Chondrocyte (in vitro differentiated cells): ENCODE measurements at regions not wholly inside any gene's neighbourhood (a gene's known extent, or its start where the extent isn't known, plus 50 kb on each side); places are given as distances from the start of the nearest gene placed in this dataset.

ENCODE experiments used
- DNase-seq: peaks from one replicate; pipeline ENCODE4 v3.0.0; 2021; ENCODE audit warnings: mixed read lengths, low spot score
- H3K27ac Mint-ChIP-seq: one replicate; pipeline ENCODE4 v1.8.0; 2021; ENCODE audit warnings: mild to moderate bottlenecking, moderate library complexity, mixed read lengths; ENCODE audit not compliant: unreplicated experiment
- H3K27me3 Mint-ChIP-seq: 2 replicates; pipeline ENCODE4 v1.8.0; 2021; ENCODE audit warnings: low read depth, mixed read lengths
- H3K36me3 Mint-ChIP-seq: 2 replicates; pipeline ENCODE4 v1.8.0; 2021; ENCODE audit warnings: low read depth, mixed read lengths
- H3K4me1 Mint-ChIP-seq: 2 replicates; pipeline ENCODE4 v1.8.0; 2021; ENCODE audit warnings: low read depth, mild to moderate bottlenecking, mixed read lengths
- H3K4me3 Mint-ChIP-seq: one replicate; pipeline ENCODE4 v1.8.0; 2021; ENCODE audit warnings: mild to moderate bottlenecking, moderate library complexity, mixed read lengths; ENCODE audit not compliant: unreplicated experiment
- H3K9me3 Mint-ChIP-seq: 2 replicates; pipeline ENCODE4 v1.8.0; 2021; ENCODE audit warnings: low read depth, mixed read lengths
- TF ChIP-seq, protein P1 (sequence below): fragments of 200-600 bp; sonication (generic); IDR thresholded peaks from 2 replicates; pipeline ENCODE4 v1.5.0; 2021; ENCODE audit warnings: antibody characterized with exemption, mild to moderate bottlenecking, moderate library complexity

DNA sequence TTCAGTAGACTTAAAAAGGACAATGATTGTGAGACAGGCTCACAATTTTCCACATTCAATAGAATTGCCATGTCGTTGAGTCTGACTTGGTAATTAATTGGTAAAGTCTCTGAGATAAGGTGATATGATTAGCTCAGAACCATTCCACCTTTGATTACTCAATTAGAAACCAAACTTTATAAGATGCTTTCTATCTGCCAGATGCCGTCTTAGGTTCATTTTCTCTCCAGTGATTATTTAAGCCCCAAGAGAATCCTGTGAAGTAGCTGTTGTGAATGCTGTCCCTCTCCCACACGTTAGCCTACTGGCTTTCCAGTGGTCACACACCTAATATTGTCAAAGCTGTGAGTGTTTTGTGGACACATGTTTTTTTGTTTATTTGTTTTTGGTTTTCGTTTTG lies 528.9 kb upstream of the ZNF462 start:
- Mint-ChIP-seq H3K9me3 (peaks cover 10% of the 10 kb centered on the region), H3K27me3 (no peaks in the 10 kb centered on the region), H3K4me3 (no peak overlapping the region), H3K36me3 (peaks cover 2% of the 10 kb centered on the region), H3K4me1 (no peaks in the 10 kb centered on the region), H3K27ac (no peak overlapping the region)
- TF ChIP-seq, protein P1, sequence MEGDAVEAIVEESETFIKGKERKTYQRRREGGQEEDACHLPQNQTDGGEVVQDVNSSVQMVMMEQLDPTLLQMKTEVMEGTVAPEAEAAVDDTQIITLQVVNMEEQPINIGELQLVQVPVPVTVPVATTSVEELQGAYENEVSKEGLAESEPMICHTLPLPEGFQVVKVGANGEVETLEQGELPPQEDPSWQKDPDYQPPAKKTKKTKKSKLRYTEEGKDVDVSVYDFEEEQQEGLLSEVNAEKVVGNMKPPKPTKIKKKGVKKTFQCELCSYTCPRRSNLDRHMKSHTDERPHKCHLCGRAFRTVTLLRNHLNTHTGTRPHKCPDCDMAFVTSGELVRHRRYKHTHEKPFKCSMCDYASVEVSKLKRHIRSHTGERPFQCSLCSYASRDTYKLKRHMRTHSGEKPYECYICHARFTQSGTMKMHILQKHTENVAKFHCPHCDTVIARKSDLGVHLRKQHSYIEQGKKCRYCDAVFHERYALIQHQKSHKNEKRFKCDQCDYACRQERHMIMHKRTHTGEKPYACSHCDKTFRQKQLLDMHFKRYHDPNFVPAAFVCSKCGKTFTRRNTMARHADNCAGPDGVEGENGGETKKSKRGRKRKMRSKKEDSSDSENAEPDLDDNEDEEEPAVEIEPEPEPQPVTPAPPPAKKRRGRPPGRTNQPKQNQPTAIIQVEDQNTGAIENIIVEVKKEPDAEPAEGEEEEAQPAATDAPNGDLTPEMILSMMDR, result no peak
- DNase-seq, result no peak

DNA sequence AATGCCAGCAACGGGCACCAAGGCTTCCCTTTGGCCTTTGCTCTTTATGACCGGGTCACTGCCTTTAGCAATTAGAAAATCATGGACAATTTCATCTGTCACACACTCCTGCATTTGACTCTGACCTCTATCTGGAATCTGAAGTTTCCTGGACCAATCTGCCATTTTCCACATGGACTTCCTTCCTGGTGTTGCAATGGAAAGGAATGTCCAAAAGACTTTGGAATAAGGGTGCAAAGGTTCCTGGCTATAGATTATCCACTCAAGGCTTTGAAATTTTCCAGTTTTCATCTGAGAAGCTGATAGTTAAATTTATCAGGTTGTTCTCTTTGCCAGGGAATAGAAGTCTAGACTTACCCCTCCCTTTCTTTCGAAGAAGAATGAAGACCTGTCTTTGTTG lies 523.1 kb upstream of the ZNF462 start:
- peaks cover 2% of the 10 kb centered on the region for H3K36me3 Mint-ChIP-seq
- TF ChIP-seq, protein P1, result no peak
- H3K4me1 Mint-ChIP-seq, result no peaks in the 10 kb centered on the region
- no peak overlapping the region for H3K27ac Mint-ChIP-seq
- no peak overlapping the region for H3K4me3 Mint-ChIP-seq
- peaks cover 13% of the 10 kb centered on the region for H3K9me3 Mint-ChIP-seq
- no peaks in the 10 kb centered on the region for H3K27me3 Mint-ChIP-seq
- DNase-seq, result no peak

DNA sequence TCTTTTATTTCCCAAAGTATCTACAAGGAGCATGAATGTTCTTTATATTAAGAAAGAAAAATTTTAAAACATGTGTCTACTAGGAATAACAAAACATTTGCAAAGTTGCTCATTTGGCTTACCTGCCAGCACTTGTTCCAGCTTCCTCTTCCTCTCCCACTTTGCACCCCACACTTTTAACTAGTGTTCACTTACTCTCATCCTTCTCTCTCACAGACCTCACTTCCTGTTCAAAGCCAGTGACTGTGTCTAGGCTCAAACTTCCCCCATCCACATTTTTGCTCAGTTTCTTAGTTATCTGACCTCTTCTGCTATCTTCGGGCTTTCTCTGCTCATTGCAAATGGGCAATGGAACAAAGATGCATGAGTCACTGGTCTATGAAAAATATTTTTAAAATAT lies 512.2 kb upstream of the ZNF462 start:
- H3K9me3 Mint-ChIP-seq, result peaks cover 7% of the 10 kb centered on the region
- TF ChIP-seq, protein P1, result no peak
- no peak overlapping the region for H3K27ac Mint-ChIP-seq
- no peaks in the 10 kb centered on the region for H3K36me3 Mint-ChIP-seq
- H3K4me1 Mint-ChIP-seq, result no peaks in the 10 kb centered on the region
- no peak overlapping the region for H3K4me3 Mint-ChIP-seq
- H3K27me3 Mint-ChIP-seq, result no peaks in the 10 kb centered on the region
- no peak for DNase-seq

DNA sequence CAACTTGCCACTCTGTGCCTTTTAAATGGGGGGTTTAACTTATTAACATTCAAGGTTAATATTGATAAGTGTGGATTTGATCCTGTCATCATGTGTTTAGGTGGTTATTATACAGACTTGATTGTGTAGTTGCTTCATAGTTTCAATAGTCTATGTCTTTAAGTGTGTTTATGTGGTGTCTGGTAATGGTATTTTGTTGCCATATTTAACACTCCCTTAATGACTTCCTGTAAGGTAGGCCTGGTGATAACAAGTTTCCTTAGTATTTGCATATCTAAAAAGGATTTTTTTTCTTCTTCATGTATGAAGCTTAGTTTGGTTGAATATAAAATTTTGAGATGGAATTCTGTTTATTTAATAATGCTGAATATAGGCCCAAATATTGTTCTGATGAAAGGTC lies 506.0 kb upstream of the ZNF462 start:
- no peaks in the 10 kb centered on the region for H3K36me3 Mint-ChIP-seq

DNA sequence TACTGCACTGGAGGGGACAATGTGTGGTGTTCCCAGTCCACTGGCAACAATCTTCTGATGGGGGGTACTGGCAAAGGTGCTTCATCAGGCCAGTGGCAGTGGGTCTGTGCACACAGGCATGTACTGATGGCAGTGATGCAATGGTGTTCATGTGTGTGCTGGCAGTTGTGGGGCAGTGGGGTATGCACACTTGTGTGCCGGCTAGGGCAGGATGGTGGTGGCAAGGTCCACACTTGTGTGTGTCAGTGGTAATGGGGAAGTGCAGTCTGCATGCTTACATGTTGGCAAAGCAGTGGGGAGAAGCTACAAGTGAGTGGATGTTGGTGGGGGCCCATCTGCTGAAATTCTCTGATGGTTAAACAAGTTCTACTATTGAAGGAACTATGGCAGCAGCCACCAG lies 504.6 kb upstream of the ZNF462 start:
- TF ChIP-seq, protein P1, result no peak
- H3K4me3 Mint-ChIP-seq, result no peak overlapping the region
- H3K4me1 Mint-ChIP-seq, result no peaks in the 10 kb centered on the region
- peak; percentile 54 for DNase-seq
- H3K27me3 Mint-ChIP-seq, result no peaks in the 10 kb centered on the region
- H3K27ac Mint-ChIP-seq, result no peak overlapping the region
- peaks cover 26% of the 10 kb centered on the region for H3K9me3 Mint-ChIP-seq
- H3K36me3 Mint-ChIP-seq, result peaks cover 1% of the 10 kb centered on the region

More for the DNA sequence above, 506.0 kb upstream of the ZNF462 start:
- DNase-seq, result no peak
- H3K27me3 Mint-ChIP-seq, result no peaks in the 10 kb centered on the region
- TF ChIP-seq, protein P1, result no peak
- H3K4me3 Mint-ChIP-seq, result no peak overlapping the region
- H3K4me1 Mint-ChIP-seq, result no peaks in the 10 kb centered on the region
- H3K27ac Mint-ChIP-seq, result no peak overlapping the region
- H3K9me3 Mint-ChIP-seq, result peaks cover 22% of the 10 kb centered on the region
